ENCODE measurements at regions not wholly inside any gene's neighbourhood (a gene's known extent, or its start where the extent isn't known, plus 50 kb on each side); places are given as distances from the start of the nearest gene placed in this dataset.
"Not testable (repeated sequence)": the region's sequence is repeated elsewhere in the genome, so short reads cannot be mapped to it uniquely, and the experiment has no call there.

GRCh38 chr4:179683661-179684060 lies 2241.4 kb upstream of the AGA start:
- not testable (repeated sequence) for H3K4me1 ChIP-seq (ENCODE audit: control insufficient read depth, insufficient read depth, low read length, unreplicated experiment); H3K36me3 ChIP-seq (ENCODE audit: insufficient read depth, low read length); H2AFZ ChIP-seq (ENCODE audit: low read length, unreplicated experiment); H3K27ac ChIP-seq (ENCODE audit: low read depth, low read length); H3K79me2 ChIP-seq (ENCODE audit: control insufficient read depth, insufficient read depth, low read length, unreplicated experiment); H3K4me3 ChIP-seq (ENCODE audit: low read depth, low read length); H3K27me3 ChIP-seq (ENCODE audit: insufficient read depth, low read length)

GRCh38 chr4:179692222-179692621 lies 2250.0 kb upstream of the AGA start:
- H3K27ac ChIP-seq (ENCODE audit: low read depth, low read length) = no peak overlapping the region
- H3K4me1 ChIP-seq (ENCODE audit: control insufficient read depth, insufficient read depth, low read length, unreplicated experiment) = no peaks in the 10 kb centered on the region
- H3K27me3 ChIP-seq (ENCODE audit: insufficient read depth, low read length) = no peaks in the 10 kb centered on the region
- no peak overlapping the region for H3K4me3 ChIP-seq (ENCODE audit: low read depth, low read length)
- no peak overlapping the region for H2AFZ ChIP-seq (ENCODE audit: low read length, unreplicated experiment)
- no peaks in the 10 kb centered on the region for H3K36me3 ChIP-seq (ENCODE audit: insufficient read depth, low read length)
- H3K79me2 ChIP-seq (ENCODE audit: control insufficient read depth, insufficient read depth, low read length, unreplicated experiment) = no peaks in the 10 kb centered on the region

GRCh38 chr4:179695175-179695574 lies 2252.9 kb upstream of the AGA start:
- no peak overlapping the region for H3K4me3 ChIP-seq (ENCODE audit: low read depth, low read length)
- H3K4me1 ChIP-seq (ENCODE audit: control insufficient read depth, insufficient read depth, low read length, unreplicated experiment) = no peaks in the 10 kb centered on the region
- no peaks in the 10 kb centered on the region for H3K27me3 ChIP-seq (ENCODE audit: insufficient read depth, low read length)
- no peaks in the 10 kb centered on the region for H3K79me2 ChIP-seq (ENCODE audit: control insufficient read depth, insufficient read depth, low read length, unreplicated experiment)
- no peak overlapping the region for H2AFZ ChIP-seq (ENCODE audit: low read length, unreplicated experiment)
- H3K27ac ChIP-seq (ENCODE audit: low read depth, low read length) = no peak overlapping the region
- H3K36me3 ChIP-seq (ENCODE audit: insufficient read depth, low read length) = no peaks in the 10 kb centered on the region

- H3K27me3 ChIP-seq (ENCODE audit: insufficient read depth, low read length) = no peaks in the 10 kb centered on the region
- H3K4me3 ChIP-seq (ENCODE audit: low read depth, low read length) = no peak overlapping the region
- H3K79me2 ChIP-seq (ENCODE audit: control insufficient read depth, insufficient read depth, low read length, unreplicated experiment) = no peaks in the 10 kb centered on the region
- H3K36me3 ChIP-seq (ENCODE audit: insufficient read depth, low read length) = no peaks in the 10 kb centered on the region
- no peaks in the 10 kb centered on the region for H3K4me1 ChIP-seq (ENCODE audit: control insufficient read depth, insufficient read depth, low read length, unreplicated experiment)
- no peak overlapping the region for H3K27ac ChIP-seq (ENCODE audit: low read depth, low read length)
- H2AFZ ChIP-seq (ENCODE audit: low read length, unreplicated experiment) = no peak overlapping the region
Measured at GRCh38 chr4:179698321-179698720, 2256.1 kb upstream of the AGA start.

- Histone ChIP-seq H3K36me3 (ENCODE audit: insufficient read depth, low read length) (no peaks in the 10 kb centered on the region), H3K4me1 (ENCODE audit: control insufficient read depth, insufficient read depth, low read length, unreplicated experiment) (no peaks in the 10 kb centered on the region), H3K27ac (ENCODE audit: low read depth, low read length) (no peak overlapping the region), H3K79me2 (ENCODE audit: control insufficient read depth, insufficient read depth, low read length, unreplicated experiment) (no peaks in the 10 kb centered on the region), H3K27me3 (ENCODE audit: insufficient read depth, low read length) (no peaks in the 10 kb centered on the region), H2AFZ (ENCODE audit: low read length, unreplicated experiment) (no peak overlapping the region), H3K4me3 (ENCODE audit: low read depth, low read length) (no peak overlapping the region)
Measured at GRCh38 chr4:179709961-179710624, 2267.9 kb upstream of the AGA start.

- Histone ChIP-seq H3K36me3 (ENCODE audit: insufficient read depth, low read length) (no peaks in the 10 kb centered on the region), H3K4me3 (ENCODE audit: low read depth, low read length) (no peak overlapping the region), H3K79me2 (ENCODE audit: control insufficient read depth, insufficient read depth, low read length, unreplicated experiment) (no peaks in the 10 kb centered on the region), H3K27me3 (ENCODE audit: insufficient read depth, low read length) (no peaks in the 10 kb centered on the region), H3K4me1 (ENCODE audit: control insufficient read depth, insufficient read depth, low read length, unreplicated experiment) (no peaks in the 10 kb centered on the region), H2AFZ (ENCODE audit: low read length, unreplicated experiment) (no peak overlapping the region), H3K27ac (ENCODE audit: low read depth, low read length) (no peak overlapping the region)
Measured at GRCh38 chr4:179719766-179720450, 2277.7 kb upstream of the AGA start.

- H3K27ac ChIP-seq (ENCODE audit: low read depth, low read length); H3K27me3 ChIP-seq (ENCODE audit: insufficient read depth, low read length); H3K4me3 ChIP-seq (ENCODE audit: low read depth, low read length); H3K4me1 ChIP-seq (ENCODE audit: control insufficient read depth, insufficient read depth, low read length, unreplicated experiment); H3K79me2 ChIP-seq (ENCODE audit: control insufficient read depth, insufficient read depth, low read length, unreplicated experiment); H3K36me3 ChIP-seq (ENCODE audit: insufficient read depth, low read length); H2AFZ ChIP-seq (ENCODE audit: low read length, unreplicated experiment): not testable (repeated sequence)
Measured at GRCh38 chr4:179726491-179726890, 2284.3 kb upstream of the AGA start.

- Histone ChIP-seq H3K27ac (ENCODE audit: low read depth, low read length) (no peak overlapping the region), H3K4me3 (ENCODE audit: low read depth, low read length) (no peak overlapping the region), H3K4me1 (ENCODE audit: control insufficient read depth, insufficient read depth, low read length, unreplicated experiment) (no peaks in the 10 kb centered on the region), H3K36me3 (ENCODE audit: insufficient read depth, low read length) (no peaks in the 10 kb centered on the region), H3K27me3 (ENCODE audit: insufficient read depth, low read length) (no peaks in the 10 kb centered on the region), H3K79me2 (ENCODE audit: control insufficient read depth, insufficient read depth, low read length, unreplicated experiment) (no peaks in the 10 kb centered on the region), H2AFZ (ENCODE audit: low read length, unreplicated experiment) (no peak overlapping the region)
Measured at GRCh38 chr4:179728305-179728704, 2286.1 kb upstream of the AGA start.

- not testable (repeated sequence) for H3K79me2 ChIP-seq (ENCODE audit: control insufficient read depth, insufficient read depth, low read length, unreplicated experiment); H3K36me3 ChIP-seq (ENCODE audit: insufficient read depth, low read length); H3K4me1 ChIP-seq (ENCODE audit: control insufficient read depth, insufficient read depth, low read length, unreplicated experiment); H3K27ac ChIP-seq (ENCODE audit: low read depth, low read length); H2AFZ ChIP-seq (ENCODE audit: low read length, unreplicated experiment); H3K4me3 ChIP-seq (ENCODE audit: low read depth, low read length); H3K27me3 ChIP-seq (ENCODE audit: insufficient read depth, low read length)
Measured at GRCh38 chr4:179736820-179737219, 2294.6 kb upstream of the AGA start.

- Histone ChIP-seq H3K27me3 (ENCODE audit: insufficient read depth, low read length) (no peaks in the 10 kb centered on the region), H3K4me1 (ENCODE audit: control insufficient read depth, insufficient read depth, low read length, unreplicated experiment) (no peaks in the 10 kb centered on the region), H3K27ac (ENCODE audit: low read depth, low read length) (no peak overlapping the region), H3K36me3 (ENCODE audit: insufficient read depth, low read length) (no peaks in the 10 kb centered on the region), H2AFZ (ENCODE audit: low read length, unreplicated experiment) (no peak overlapping the region), H3K79me2 (ENCODE audit: control insufficient read depth, insufficient read depth, low read length, unreplicated experiment) (no peaks in the 10 kb centered on the region), H3K4me3 (ENCODE audit: low read depth, low read length) (no peak overlapping the region)
Measured at GRCh38 chr4:179738822-179739221, 2296.6 kb upstream of the AGA start.

- Histone ChIP-seq H3K4me1 (ENCODE audit: control insufficient read depth, insufficient read depth, low read length, unreplicated experiment) (no peaks in the 10 kb centered on the region), H3K27ac (ENCODE audit: low read depth, low read length) (no peak overlapping the region), H3K27me3 (ENCODE audit: insufficient read depth, low read length) (no peaks in the 10 kb centered on the region), H3K79me2 (ENCODE audit: control insufficient read depth, insufficient read depth, low read length, unreplicated experiment) (no peaks in the 10 kb centered on the region), H2AFZ (ENCODE audit: low read length, unreplicated experiment) (no peak overlapping the region), H3K4me3 (ENCODE audit: low read depth, low read length) (no peak overlapping the region), H3K36me3 (ENCODE audit: insufficient read depth, low read length) (no peaks in the 10 kb centered on the region)
Measured at GRCh38 chr4:179747218-179747910, 2305.1 kb upstream of the AGA start.
